ENCODE measurements at regions not wholly inside any gene's neighbourhood (a gene's known extent, or its start where the extent isn't known, plus 50 kb on each side); places are given as distances from the start of the nearest gene placed in this dataset.

DNA sequence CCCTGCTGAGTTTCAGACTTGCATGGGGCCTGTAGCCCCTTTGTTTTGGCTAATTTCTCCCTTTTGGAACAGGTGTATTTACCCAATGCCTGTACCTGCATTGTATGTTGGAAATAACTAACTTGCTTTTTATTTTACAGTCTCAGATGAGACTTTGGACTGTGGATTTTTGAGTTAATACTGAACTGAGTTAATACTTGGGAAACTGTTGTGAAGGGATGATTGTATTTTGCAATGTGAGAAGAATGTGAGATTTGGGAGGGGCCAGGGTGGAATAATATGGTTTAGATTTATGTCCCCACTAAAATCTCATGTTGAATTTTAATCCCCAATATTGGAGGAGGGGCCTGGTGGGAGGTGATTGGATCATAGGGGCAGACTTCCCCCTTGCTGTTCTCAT, 99.1 kb upstream of the IRAK1BP1 start:
- ATAC-seq (no peak), DNase-seq (ENCODE audit: low read depth, low spot score) (no peak)
- H3K79me2 ChIP-seq (ENCODE audit: insufficient read depth, low read length), result no peaks in the 10 kb centered on the region
- RAD21 ChIA-PET (ENCODE audit: low non-redundant PET in 1 of 2, low total read pairs in 2 of 2, uncharacterized antibody in 2 of 2, unreplicated experiment in 2 of 2), result no interaction called here
- TF ChIP-seq SIN3A (IDR thresholded peaks at IDR 0.05; ENCODE audit: low read depth) (no peak), POLR2AphosphoS5 (IDR thresholded peaks at IDR 0.05; ENCODE audit: low read depth, low read length) (no peak), JUND (IDR thresholded peaks at IDR 0.05) (no peak), TCF7L2 (IDR thresholded peaks at IDR 0.05; ENCODE audit: borderline replicate concordance, extremely low read depth, insufficient read depth, insufficient read length) (no peak), POLR2A (IDR thresholded peaks at IDR 0.05; ENCODE audit: borderline replicate concordance, extremely low read depth, insufficient read depth, insufficient read length) (no peak), SRF (IDR thresholded peaks at IDR 0.05; ENCODE audit: low read depth) (no peak), SP1 (IDR thresholded peaks at IDR 0.05; ENCODE audit: low read depth) (no peak), ZFX (IDR thresholded peaks at IDR 0.05) (no peak), EGR1 (IDR thresholded peaks at IDR 0.05; ENCODE audit: low read depth) (no peak), EZH2 (IDR thresholded peaks at IDR 0.05) (no peak), YY1 (IDR thresholded peaks at IDR 0.05; ENCODE audit: extremely low read depth, insufficient replicate concordance, low read depth, low read length) (no peak), RAD21 (IDR thresholded peaks at IDR 0.05; ENCODE audit: low read depth) (no peak), ZNF274 (IDR thresholded peaks at IDR 0.05; ENCODE audit: low read depth, low read length) (no peak)
- TF ChIP-seq, protein P1, sequence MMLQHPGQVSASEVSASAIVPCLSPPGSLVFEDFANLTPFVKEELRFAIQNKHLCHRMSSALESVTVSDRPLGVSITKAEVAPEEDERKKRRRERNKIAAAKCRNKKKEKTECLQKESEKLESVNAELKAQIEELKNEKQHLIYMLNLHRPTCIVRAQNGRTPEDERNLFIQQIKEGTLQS (IDR thresholded peaks at IDR 0.05), result no peak
- TF ChIP-seq, protein P2, sequence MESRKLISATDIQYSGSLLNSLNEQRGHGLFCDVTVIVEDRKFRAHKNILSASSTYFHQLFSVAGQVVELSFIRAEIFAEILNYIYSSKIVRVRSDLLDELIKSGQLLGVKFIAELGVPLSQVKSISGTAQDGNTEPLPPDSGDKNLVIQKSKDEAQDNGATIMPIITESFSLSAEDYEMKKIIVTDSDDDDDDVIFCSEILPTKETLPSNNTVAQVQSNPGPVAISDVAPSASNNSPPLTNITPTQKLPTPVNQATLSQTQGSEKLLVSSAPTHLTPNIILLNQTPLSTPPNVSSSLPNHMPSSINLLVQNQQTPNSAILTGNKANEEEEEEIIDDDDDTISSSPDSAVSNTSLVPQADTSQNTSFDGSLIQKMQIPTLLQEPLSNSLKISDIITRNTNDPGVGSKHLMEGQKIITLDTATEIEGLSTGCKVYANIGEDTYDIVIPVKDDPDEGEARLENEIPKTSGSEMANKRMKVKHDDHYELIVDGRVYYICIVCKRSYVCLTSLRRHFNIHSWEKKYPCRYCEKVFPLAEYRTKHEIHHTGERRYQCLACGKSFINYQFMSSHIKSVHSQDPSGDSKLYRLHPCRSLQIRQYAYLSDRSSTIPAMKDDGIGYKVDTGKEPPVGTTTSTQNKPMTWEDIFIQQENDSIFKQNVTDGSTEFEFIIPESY (IDR thresholded peaks at IDR 0.05; ENCODE audit: extremely low read depth, insufficient replicate concordance, low read length), result no peak
- TF ChIP-seq, protein P3, sequence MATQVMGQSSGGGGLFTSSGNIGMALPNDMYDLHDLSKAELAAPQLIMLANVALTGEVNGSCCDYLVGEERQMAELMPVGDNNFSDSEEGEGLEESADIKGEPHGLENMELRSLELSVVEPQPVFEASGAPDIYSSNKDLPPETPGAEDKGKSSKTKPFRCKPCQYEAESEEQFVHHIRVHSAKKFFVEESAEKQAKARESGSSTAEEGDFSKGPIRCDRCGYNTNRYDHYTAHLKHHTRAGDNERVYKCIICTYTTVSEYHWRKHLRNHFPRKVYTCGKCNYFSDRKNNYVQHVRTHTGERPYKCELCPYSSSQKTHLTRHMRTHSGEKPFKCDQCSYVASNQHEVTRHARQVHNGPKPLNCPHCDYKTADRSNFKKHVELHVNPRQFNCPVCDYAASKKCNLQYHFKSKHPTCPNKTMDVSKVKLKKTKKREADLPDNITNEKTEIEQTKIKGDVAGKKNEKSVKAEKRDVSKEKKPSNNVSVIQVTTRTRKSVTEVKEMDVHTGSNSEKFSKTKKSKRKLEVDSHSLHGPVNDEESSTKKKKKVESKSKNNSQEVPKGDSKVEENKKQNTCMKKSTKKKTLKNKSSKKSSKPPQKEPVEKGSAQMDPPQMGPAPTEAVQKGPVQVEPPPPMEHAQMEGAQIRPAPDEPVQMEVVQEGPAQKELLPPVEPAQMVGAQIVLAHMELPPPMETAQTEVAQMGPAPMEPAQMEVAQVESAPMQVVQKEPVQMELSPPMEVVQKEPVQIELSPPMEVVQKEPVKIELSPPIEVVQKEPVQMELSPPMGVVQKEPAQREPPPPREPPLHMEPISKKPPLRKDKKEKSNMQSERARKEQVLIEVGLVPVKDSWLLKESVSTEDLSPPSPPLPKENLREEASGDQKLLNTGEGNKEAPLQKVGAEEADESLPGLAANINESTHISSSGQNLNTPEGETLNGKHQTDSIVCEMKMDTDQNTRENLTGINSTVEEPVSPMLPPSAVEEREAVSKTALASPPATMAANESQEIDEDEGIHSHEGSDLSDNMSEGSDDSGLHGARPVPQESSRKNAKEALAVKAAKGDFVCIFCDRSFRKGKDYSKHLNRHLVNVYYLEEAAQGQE (IDR thresholded peaks at IDR 0.05; ENCODE audit: low read depth), result no peak
- no peak overlapping the region for H3K4me2 ChIP-seq (ENCODE audit: low read length)
- H4K20me1 ChIP-seq (ENCODE audit: insufficient read depth), result no peaks in the 10 kb centered on the region
- H3K9ac ChIP-seq (ENCODE audit: low read length), result no peak overlapping the region
- H3K9me3 ChIP-seq (ENCODE audit: control insufficient read depth in 1 of 2, insufficient read depth in 1 of 2, low read depth in 1 of 2, low read length in 2 of 2), result no peaks in the 10 kb centered on the region
- H3K27me3 ChIP-seq (ENCODE audit: insufficient read depth, low read length), result no peaks in the 10 kb centered on the region
- POLR2A ChIA-PET, result no interaction called here
- no TSS peak for BruUV-seq (replicated peaks)
- no peak overlapping the region for H2AFZ ChIP-seq (ENCODE audit: low read depth, low read length, poor library complexity, severe bottlenecking)
- intact Hi-C loops (cut with micrococcal nuclease), result no loop called here
- H3K4me1 ChIP-seq (ENCODE audit: control insufficient read depth in 1 of 2, insufficient read depth in 2 of 2, low read length in 2 of 2), result no peaks in the 10 kb centered on the region
- no peak overlapping the region for H3K4me3 ChIP-seq (replicated peaks in 1 of 2; ENCODE audit: low read depth in 1 of 2, low read length in 2 of 2)
- no peaks in the 10 kb centered on the region for H3K36me3 ChIP-seq (ENCODE audit: control insufficient read depth in 1 of 2, insufficient read depth in 2 of 2, low read length in 2 of 2)
- H3K27ac ChIP-seq (ENCODE audit: low read depth, low read length), result no peak overlapping the region
- CTCF ChIA-PET, result no interaction called here
- no peaks in the 10 kb centered on the region for H3K9me2 ChIP-seq (ENCODE audit: insufficient read depth)
